GM10266 (cell line): ENCODE measurements at regions not wholly inside any gene's neighbourhood (a gene's known extent, or its start where the extent isn't known, plus 50 kb on each side); places are given as distances from the start of the nearest gene placed in this dataset.
"Not testable (repeated sequence)": the region's sequence is repeated elsewhere in the genome, so short reads cannot be mapped to it uniquely, and the experiment has no call there.

ENCODE experiments used
- DNase-seq: peaks from one replicate; pipeline ENCODE4 v3.0.0; 2012; ENCODE audit errors: extremely low spot score
- CTCF ChIP-seq: IDR thresholded peaks from 2 replicates; pipeline ENCODE4 v1.5.1; 2012; ENCODE audit warnings: mild to moderate bottlenecking, low read depth; ENCODE audit not compliant: control insufficient read depth, insufficient read depth; ENCODE audit errors: missing control alignments

- DNase-seq, result no peak
- TF ChIP-seq CTCF, result no peak
Observed at GRCh38 chr15:44873103-44873502, 83.4 kb upstream of the TERB2 start.

GRCh38 chr15:44879066-44879465 lies 77.4 kb upstream of the TERB2 start:
- no peak for DNase-seq
- TF ChIP-seq CTCF, result no peak

GRCh38 chr15:44882499-44882968 lies 74.0 kb upstream of the TERB2 start:
- peak; percentile 55 for DNase-seq
- TF ChIP-seq CTCF, result no peak

- DNase-seq, result no peak
- TF ChIP-seq CTCF, result no peak
Observed at GRCh38 chr15:44883199-44883877, 73.1 kb upstream of the TERB2 start.

GRCh38 chr15:44898890-44899651 lies 57.4 kb upstream of the TERB2 start:
- not testable (repeated sequence) for DNase-seq

GRCh38 chr15:44899775-44900174 lies 56.7 kb upstream of the TERB2 start:
- DNase-seq, result not testable (repeated sequence)

DNA sequence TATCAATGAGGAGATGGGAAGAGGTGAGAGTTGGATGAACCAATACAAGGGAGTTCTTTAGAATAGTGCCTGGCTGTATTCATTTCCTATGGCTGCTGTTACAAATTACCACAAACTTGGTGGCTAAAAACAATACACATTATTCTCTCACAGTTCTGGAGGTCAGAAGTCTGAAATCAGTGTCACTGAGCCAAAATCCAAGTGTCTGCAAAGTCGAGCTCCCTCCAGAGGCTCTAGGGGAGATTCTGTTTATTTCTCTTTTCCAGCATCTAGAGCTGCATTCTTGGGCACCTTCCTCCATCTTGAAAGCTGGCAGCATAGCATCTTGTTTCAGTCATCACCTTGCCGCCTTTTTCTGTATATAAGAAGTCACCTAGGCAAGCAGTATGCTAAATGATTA lies 55.7 kb upstream of the TERB2 start:
- DNase-seq, result not testable (repeated sequence)

DNA sequence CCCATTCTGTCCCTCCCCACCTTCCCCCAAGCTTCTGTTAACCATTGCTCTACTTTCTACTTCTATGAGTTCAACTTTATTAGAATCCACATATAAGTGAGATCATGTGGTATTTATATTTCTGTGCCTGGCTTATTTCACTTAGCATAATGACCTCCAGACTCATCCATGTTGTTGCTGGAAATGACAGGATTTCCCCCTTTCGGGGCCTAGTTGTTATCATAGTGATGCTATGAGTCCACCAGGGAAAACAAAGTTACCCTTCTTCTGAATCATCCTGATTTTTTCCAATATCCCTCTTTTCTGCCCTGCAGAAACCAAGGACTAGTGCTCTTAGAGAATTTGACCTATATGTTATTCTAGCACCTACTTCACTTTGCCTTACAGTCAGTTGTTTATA lies 53.2 kb upstream of the TERB2 start:
- DNase-seq, result not testable (repeated sequence)

- DNase-seq, result not testable (repeated sequence)
Observed at GRCh38 chr15:44904651-44905340, 51.7 kb upstream of the TERB2 start.
